ENCODE measurements at regions not wholly inside any gene's neighbourhood (a gene's known extent, or its start where the extent isn't known, plus 50 kb on each side); places are given as distances from the start of the nearest gene placed in this dataset.

DNA sequence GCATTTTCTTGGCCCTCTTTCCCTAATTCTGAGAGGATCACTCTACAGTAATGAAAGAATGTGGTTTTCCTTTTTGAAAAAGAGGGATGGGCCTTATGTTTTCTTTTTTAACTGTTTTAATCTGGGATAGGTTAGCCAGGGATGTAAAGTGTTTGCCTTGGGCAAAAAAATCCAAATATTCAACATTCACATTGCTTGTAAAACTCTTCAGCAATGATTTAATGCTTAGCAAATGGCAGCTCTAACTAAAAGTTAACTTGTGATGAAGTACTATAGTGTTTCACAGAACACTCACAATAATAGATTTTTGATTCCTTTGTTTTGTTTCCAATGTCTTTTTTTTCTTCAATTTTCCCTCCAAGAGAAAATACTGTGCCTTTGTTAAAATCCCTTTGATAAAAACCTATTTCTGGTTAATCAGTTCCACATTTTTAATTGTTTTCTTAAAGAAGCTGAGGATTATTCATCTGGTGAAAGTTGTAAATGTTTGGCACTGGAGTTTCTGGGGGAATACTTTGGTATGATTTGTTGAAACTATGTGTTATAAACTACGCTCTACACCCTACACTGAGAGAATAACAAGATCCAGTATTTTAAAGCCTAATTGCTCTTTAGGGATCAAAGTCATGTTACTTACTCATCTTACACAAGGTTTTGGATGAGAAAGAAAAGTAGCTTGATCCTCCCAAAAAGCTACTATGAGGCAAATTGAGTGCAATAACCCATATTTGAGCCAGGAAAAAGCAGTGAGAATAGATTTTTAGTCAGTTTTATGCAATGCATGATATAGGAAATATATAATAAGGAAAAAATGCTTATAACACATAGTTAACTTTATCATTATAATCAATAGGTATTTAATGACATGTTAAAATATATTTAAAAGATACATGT lies 335.8 kb downstream of the EPHA7 start:
- DNase-seq (ENCODE audit: low read depth, low spot score): no peak

DNA sequence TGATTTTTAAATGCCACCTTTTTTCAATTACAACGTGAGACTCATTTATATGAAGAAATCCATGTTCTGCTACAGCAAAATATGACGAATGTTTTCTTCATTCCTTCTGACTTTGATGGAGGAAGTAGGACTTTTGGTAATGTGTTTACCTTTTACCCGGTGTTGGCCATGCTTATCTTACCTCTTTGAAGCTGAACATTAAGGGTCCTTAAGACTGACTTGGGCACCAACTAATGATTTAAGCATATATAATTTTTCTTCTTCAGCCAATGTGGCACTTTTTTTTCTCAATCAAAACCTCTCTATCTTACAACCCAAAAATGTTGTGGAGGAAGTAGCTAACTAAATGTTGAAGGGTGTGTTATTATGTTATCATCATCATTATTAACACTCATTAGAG lies 337.5 kb downstream of the EPHA7 start:
- no peak for DNase-seq (ENCODE audit: low read depth, low spot score)

DNA sequence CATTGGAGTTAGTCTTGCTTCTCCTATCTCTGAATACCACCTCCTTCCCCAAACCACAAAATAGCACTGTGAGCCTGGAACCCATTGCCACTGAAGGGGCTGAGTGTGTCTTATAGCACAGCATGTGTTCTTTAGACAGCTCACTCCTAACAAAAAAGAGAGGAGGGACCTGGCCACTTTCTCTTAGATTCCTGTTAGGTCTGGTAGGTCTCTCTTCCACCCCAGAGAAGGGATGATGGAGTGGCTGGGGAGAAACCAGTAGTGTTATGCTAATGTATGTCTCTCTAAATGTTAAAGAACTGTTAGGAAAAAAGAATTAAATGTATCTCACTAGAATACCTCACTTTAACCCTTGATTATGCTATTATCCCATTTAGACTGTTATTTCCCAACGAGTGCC lies 340.3 kb downstream of the EPHA7 start:
- DNase-seq (ENCODE audit: low read depth, low spot score): no peak

- no peak for DNase-seq (ENCODE audit: low read depth, low spot score)
These were observed 345.5 kb downstream of the EPHA7 start for GRCh38 chr6:93073811-93074210.

DNA sequence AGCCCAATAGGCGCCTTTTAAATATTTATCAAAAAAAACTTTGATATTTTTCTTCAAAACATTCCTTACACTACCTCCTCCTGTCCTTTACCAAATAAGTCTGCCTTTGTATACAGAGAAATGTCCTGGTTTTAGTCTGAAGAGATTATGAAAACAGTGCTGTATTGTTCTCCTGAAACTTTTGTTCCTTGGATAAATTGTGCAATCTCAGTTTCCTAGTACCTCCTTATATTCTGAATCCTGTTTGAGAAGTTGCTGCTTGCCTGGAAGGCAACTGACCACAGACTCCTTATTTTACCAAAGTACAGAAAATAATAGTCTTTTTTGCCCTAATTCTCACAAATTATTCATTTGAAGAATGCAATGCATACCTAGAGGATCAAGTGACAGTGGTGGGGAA lies 349.5 kb downstream of the EPHA7 start:
- no peak for DNase-seq (ENCODE audit: low read depth, low spot score)

DNA sequence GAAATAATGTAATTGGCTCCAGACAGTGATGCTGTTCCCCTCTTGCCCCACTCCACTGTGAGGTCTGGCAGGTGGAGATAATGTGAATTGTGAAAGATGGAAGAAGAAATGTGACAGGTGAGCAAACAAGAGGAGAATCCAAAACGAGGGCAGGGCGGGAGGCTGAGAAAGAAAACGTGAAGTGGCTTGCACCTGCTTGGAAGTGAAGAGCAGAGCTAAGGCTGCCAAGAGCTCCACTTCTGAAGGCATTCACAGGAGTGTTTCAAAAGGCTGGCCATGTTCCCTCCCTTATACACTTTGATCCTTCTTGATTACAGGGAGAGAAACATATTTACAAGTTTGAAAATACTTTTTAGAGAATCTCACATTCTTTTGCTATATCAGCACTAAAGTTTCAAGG lies 359.4 kb downstream of the EPHA7 start:
- no peak for DNase-seq (ENCODE audit: low read depth, low spot score)

- DNase-seq (ENCODE audit: low read depth, low spot score): no peak
These were observed 361.8 kb downstream of the EPHA7 start for GRCh38 chr6:93057584-93057983.

GRCh38 chr6:93048381-93048780 lies 371.0 kb downstream of the EPHA7 start:
- no peak for DNase-seq (ENCODE audit: low read depth, low spot score)

DNA sequence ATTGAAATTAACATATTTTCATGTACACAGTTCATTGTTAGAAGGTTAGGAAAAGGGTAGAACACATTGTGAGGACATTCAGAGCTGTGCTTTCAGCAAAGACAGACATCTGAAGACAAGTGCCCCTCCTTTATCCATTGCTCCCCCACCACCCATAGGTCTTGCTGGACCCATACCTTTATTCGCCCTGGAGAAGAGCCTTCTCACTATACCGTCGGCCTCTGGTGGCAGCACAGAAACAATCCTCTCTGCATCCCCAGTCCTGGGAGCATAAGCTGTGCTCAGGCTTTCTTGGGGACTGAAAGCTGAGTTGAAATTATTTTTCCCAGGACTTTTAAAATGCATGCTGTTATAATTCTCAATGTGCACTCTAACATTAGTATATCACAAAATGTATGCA lies 372.3 kb downstream of the EPHA7 start:
- DNase-seq (ENCODE audit: low read depth, low spot score): no peak

- DNase-seq (ENCODE audit: low read depth, low spot score): no peak
These were observed 374.2 kb downstream of the EPHA7 start for GRCh38 chr6:93045156-93045555.

GRCh38 chr6:93040375-93040774 lies 379.0 kb downstream of the EPHA7 start:
- DNase-seq (ENCODE audit: low read depth, low spot score): peak; percentile 2

GRCh38 chr6:93036835-93037234 lies 382.5 kb downstream of the EPHA7 start:
- DNase-seq (ENCODE audit: low read depth, low spot score): peak; percentile 7

DNA sequence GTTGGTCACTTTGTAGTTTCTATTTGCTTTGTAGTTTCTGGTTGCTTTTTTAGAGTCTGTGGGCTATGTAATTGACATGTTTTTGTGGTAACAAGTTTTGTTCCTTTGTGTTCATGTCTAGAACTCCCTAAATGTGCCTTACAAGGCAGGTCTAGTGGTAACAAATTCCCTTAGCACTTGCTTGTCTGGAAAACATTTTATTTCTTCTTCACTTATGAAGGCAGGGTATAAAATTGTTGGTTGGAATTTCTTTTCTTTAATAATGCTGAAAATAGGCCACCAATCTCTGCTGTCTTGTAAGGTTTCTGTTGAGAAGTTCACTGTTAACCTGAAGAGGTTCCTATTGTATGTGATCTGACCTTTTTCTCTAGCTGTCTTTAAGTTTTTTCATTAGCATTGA lies 383.6 kb downstream of the EPHA7 start:
- DNase-seq (ENCODE audit: low read depth, low spot score): no peak

GRCh38 chr6:93021235-93021915 lies 398.0 kb downstream of the EPHA7 start:
- DNase-seq (ENCODE audit: low read depth, low spot score): no peak

GRCh38 chr6:93017626-93018025 lies 401.7 kb downstream of the EPHA7 start:
- no peak for DNase-seq (ENCODE audit: low read depth, low spot score)

GRCh38 chr6:93017213-93017612 lies 402.1 kb downstream of the EPHA7 start:
- no peak for DNase-seq (ENCODE audit: low read depth, low spot score)

DNA sequence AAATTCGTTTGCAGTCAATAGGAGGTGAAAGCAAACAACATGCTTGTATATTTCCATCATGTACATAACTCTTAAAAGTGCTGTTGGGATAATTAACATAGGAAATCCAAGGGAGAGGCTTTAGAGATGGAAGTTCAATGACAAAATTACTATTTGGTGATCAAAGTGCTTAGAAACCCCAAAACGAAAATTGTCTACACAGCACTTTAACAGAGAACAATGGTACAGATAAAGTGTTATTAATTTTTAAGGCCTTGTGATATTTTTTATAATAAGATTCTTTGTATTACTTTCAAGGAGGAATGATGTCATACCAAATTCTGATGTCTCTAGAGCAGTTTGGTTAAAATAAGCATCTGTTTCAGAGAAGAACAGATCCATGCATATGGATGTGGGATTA lies 406.3 kb downstream of the EPHA7 start:
- no peak for DNase-seq (ENCODE audit: low read depth, low spot score)

DNA sequence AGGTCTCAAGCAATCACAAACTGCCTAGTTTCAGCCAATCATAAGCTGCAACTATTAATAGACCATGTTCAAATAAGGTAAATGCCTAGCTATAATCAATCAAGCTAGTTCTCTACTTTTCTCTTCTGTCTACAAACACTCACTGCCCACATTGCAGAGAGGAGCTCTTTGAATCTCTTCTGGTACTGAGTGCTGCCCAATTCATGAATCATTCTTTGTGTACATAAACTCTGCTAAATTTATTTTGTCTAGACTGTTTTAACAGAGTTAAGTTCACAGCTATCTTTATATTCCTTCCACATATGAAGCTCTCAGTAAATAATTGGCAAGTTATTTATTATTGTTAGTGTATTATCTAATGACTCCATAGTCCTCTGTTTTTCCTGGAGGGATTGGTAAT lies 411.0 kb downstream of the EPHA7 start:
- no peak for DNase-seq (ENCODE audit: low read depth, low spot score)

- DNase-seq (ENCODE audit: low read depth, low spot score): peak; percentile 3
These were observed 429.7 kb downstream of the EPHA7 start for GRCh38 chr6:92989656-92990055.

DNA sequence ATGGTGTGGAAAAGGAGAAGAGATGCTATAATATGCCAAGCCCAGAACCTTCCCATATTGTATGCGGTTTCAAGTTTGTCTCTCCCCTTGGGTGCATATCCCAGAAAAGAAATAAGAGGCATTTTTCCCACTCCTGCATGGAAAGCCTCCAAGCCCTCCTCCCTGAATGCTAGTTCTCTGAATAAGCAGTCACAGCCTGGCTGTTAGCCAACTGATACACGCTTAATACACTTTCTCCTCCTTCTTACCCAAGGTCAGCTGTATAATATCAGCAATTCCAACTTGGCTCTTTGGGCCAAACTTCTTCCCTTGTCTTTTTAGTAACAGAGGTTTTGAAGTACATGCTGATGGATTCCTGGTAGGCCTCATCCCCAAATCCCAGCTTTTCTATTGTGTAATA lies 440.1 kb downstream of the EPHA7 start:
- DNase-seq (ENCODE audit: low read depth, low spot score): peak; percentile 16

DNA sequence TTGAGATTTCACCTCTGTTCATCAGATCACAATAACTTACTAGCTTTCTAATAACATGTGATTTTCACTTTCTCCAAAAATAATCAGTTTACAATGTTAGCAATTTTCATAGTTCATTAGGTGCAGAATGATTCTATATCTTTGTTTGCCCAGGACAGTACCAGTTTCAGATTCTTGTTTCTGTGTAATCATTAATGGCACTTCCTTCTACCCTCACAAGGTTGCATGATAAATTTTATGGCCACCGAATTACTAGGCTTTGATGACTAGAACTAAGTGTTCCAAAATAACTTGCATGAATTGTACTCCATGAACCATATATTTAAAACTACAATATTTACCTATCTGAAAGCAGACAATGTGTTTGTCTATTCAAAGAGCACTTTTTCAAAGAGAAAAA lies 442.3 kb downstream of the EPHA7 start:
- DNase-seq (ENCODE audit: low read depth, low spot score): no peak

- DNase-seq (ENCODE audit: low read depth, low spot score): no peak
These were observed 452.0 kb downstream of the EPHA7 start for GRCh38 chr6:92967362-92967761.

DNA sequence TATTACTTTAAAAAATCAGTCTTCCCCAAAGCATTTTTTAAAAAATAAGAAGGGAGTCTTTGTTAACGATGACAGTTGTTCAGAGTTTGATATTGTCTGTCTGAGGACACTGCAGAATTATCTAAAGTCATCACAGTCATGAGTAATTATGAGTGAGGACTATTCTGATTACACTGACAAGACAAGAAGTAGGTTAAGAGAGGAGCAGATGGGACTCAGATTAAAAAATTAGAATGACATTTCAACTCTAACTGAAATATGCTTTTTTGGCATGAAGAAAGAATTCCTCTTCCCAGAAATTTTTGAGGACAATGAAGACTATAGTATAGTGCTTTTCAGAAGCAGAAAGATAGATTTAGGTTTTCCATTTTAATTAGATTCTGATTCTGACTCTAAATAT lies 456.5 kb downstream of the EPHA7 start:
- DNase-seq (ENCODE audit: low read depth, low spot score): no peak
